NB4 (cell line): ENCODE measurements at regions not wholly inside any gene's neighbourhood (a gene's known extent, or its start where the extent isn't known, plus 50 kb on each side); places are given as distances from the start of the nearest gene placed in this dataset.

ENCODE experiments used
- DNase-seq: peaks from one replicate; pipeline ENCODE4 v3.0.0; 2010; ENCODE audit warnings: low read depth
- H3K4me3 ChIP-seq: one replicate; pipeline ENCODE4 v1.5.1; 2011; ENCODE audit warnings: mild to moderate bottlenecking, low read depth, low read length, moderate library complexity
- CTCF ChIP-seq: IDR thresholded peaks from one replicate; pipeline ENCODE4 v1.5.1; 2012; ENCODE audit warnings: low read depth, low read length
- MAX ChIP-seq: IDR thresholded peaks from 2 replicates; pipeline ENCODE4 v1.6.1; 2011; ENCODE audit warnings: low read depth, low read length
- MYC ChIP-seq: IDR thresholded peaks from 2 replicates; pipeline ENCODE4 v1.6.1; 2011; ENCODE audit warnings: low read depth, low read length
- POLR2A ChIP-seq: IDR thresholded peaks from 2 replicates; pipeline ENCODE4 v1.6.1; 2011; ENCODE audit warnings: mild to moderate bottlenecking; ENCODE audit not compliant: insufficient read length; ENCODE audit errors: extremely low read depth

GRCh38 chrX:109830157-109830703 is 97.2 kb upstream of the ACSL4 start:
- TF ChIP-seq CTCF (no peak), MYC (no peak), MAX (no peak), POLR2A (no peak)
- peak; percentile 16 for DNase-seq
- H3K4me3 ChIP-seq = no peak overlapping the region

- TF ChIP-seq MAX (no peak), CTCF (no peak), POLR2A (no peak), MYC (no peak)
- H3K4me3 ChIP-seq = no peak overlapping the region
- DNase-seq = peak; percentile 72
These were observed 97.7 kb upstream of the ACSL4 start for GRCh38 chrX:109830704-109831206.

GRCh38 chrX:109831326-109831985 is 98.4 kb upstream of the ACSL4 start:
- no peak overlapping the region for H3K4me3 ChIP-seq
- no peak for DNase-seq
- no peak for TF ChIP-seq MYC
- TF ChIP-seq MAX = no peak
- no peak for TF ChIP-seq POLR2A
- TF ChIP-seq CTCF = no peak

- TF ChIP-seq MYC (no peak), POLR2A (no peak), CTCF (peak; percentile 25), MAX (no peak)
- H3K4me3 ChIP-seq = peak overlapping the region; percentile 40
- peak; percentile 86 for DNase-seq
These were observed 106.9 kb upstream of the ACSL4 start for GRCh38 chrX:109839694-109840567.

- TF ChIP-seq MAX (no peak), MYC (no peak), CTCF (no peak), POLR2A (no peak)
- peak; percentile 91 for DNase-seq
- peak overlapping the region; percentile 40 for H3K4me3 ChIP-seq
These were observed 107.5 kb upstream of the ACSL4 start for GRCh38 chrX:109840585-109840984.
